GM20000 (cell line): ENCODE measurements at regions not wholly inside any gene's neighbourhood (a gene's known extent, or its start where the extent isn't known, plus 50 kb on each side); places are given as distances from the start of the nearest gene placed in this dataset.

Experiments
- DNase-seq: peaks from one replicate; pipeline ENCODE4 v3.0.0; 2012; ENCODE audit warnings: low spot score
- CTCF ChIP-seq: IDR thresholded peaks from 2 replicates; pipeline ENCODE4 v1.5.1; 2012; ENCODE audit warnings: mild to moderate bottlenecking, control low read depth; ENCODE audit errors: extremely low read depth, missing control alignments

DNA sequence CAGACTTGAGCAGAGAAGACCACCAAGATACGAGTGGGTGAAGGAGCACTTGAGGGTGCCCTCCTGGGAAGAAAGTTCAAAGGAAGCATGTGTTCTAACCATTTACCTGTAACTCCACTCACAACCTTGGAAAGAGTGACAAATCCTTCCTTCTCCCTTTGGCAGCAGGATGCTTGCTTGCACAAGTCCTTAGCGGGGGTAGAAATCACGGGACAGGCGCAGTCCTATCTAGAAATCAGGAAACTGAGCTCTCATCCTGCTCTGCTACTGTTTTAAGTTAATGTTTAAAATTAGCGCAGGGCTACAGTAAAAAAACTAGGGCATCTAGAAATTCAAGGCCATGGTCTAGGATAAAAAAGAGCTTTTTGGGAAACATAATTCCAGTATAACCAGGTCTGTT, 100.9 kb upstream of the PTPRM start:
- no peak for DNase-seq
- TF ChIP-seq CTCF = no peak

GRCh38 chr18:7467708-7468466, 99.2 kb upstream of the PTPRM start:
- no peak for TF ChIP-seq CTCF
- DNase-seq = no peak

DNA sequence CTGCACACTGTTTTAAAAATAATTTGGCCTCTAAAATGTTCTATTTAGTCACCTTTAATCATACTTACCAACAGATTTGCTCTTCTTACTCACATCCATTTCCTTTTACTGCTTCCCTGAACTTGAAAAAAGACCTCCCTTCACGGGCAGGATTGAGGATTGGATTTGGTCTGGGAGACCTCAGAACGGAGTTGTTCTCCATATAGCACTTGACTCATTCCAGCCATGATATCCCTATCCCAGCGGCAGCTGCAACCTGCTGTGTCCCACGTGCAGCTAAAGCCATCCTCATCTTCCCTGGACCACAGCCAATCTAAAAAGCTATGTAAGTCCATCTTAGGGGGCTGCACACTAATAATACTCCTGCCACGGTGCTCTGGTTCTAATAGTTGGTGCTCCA, 97.0 kb upstream of the PTPRM start:
- no peak for DNase-seq
- no peak for TF ChIP-seq CTCF

DNA sequence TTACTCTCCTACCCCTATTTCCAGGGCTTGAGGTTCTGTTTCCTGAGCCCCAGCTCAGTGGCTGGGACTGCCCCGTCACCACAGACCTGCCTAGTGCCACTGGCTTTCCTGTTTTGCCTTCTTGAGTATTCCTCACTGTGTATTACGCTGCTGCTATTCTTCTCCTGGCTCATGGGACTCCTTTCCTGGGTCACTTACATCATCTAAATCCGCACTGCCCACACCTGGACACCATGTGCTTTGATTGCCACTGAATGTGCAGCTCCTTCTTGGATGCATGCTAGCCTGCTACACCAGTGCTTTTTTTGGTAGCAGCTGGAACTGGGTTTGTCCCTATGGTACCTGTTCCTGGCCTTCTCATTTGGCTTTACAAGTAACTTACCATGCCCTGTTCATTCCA, 96.6 kb upstream of the PTPRM start:
- no peak for DNase-seq
- no peak for TF ChIP-seq CTCF

- DNase-seq = no peak
- no peak for TF ChIP-seq CTCF
Observed at GRCh38 chr18:7476386-7476785, 90.7 kb upstream of the PTPRM start.

DNA sequence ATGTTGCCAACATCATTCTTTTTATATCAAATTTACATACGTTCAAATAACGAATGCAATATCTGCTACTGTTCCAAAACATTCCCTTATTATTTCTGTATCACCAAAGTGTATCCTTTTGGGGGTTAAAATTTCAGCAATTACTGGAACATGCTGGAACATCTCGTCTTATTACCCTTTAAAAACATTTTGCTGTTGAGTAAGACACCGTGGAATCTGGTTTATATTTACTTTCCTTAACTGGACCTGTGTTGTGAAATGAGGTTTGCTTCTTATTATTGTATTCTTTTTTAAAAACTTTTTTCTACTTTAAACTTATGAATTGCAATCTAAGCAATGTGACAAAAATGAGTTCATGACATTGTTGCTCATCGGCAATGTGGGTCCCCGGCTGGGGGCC, 87.4 kb upstream of the PTPRM start:
- TF ChIP-seq CTCF = no peak
- DNase-seq = no peak

DNA sequence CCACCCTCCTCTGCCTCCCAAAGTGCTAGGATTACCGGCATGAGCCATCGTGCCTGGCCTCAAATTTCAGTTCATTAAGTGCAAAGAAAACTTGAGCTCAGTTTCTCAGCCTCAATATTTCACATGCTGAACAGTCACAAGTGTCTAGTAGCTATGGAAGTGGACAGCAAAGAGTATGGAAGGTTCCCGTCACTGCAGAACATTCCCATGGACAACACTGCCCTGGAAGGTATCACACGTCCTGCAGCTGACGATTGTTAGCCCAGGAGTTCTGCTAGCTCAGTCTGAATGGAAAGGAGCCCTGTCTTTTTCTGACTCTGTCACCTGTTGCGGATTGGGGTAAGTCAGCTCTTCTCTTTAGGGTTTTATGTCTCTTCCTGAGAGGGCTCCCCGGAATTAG, 86.2 kb upstream of the PTPRM start:
- no peak for TF ChIP-seq CTCF
- no peak for DNase-seq
